HCT116 (cell line): ENCODE measurements at regions not wholly inside any gene's neighbourhood (a gene's known extent, or its start where the extent isn't known, plus 50 kb on each side); places are given as distances from the start of the nearest gene placed in this dataset.

Experiments
- ATAC-seq: fragments of 200-7000 bp; cut with Tn5 transposase; 2 replicates; pipeline ENCODE4 v1.9.1; 2020; ENCODE audit warnings: mild to moderate bottlenecking, moderate library complexity
- BruUV-seq: library from RNA; stranded (reverse); fragments of 400-500 nt; replicated peaks from 2 replicates; lab custom pipeline; 2021; lab: Mats Ljungman, UMichigan
- CTCF ChIA-PET: fragments of 300-600 bp; sonication (Branson Sonifier 250); formaldehyde crosslinking; loops from one replicate; lab custom pipeline; 2021; ENCODE audit warnings: antibody characterized with exemption; lab: Charles Lee
- POLR2A ChIA-PET: fragments of 300-600, 350-600 bp; sonication (Branson Sonifier 250); formaldehyde crosslinking; loops from one replicate; lab custom pipeline; 2021; ENCODE audit warnings: antibody characterized with exemption; lab: Charles Lee
- RAD21 ChIA-PET, 2 experiments: fragments of 300-600 bp; sonication (Branson Sonifier 250); formaldehyde crosslinking; loops; one replicate each; lab custom pipeline; 2023; ENCODE audit warnings: low total read pairs in 2 of 2; ENCODE audit not compliant: uncharacterized antibody in 2 of 2, unreplicated experiment in 2 of 2, low non-redundant PET in 1 of 2; lab: Charles Lee
- DNase-seq: peaks from one replicate; pipeline ENCODE4 v3.0.0-alpha.2; 2010; ENCODE audit warnings: low read depth, low spot score
- H2AFZ ChIP-seq: fragments of 200-600 bp; shearing (Covaris generic), sonication (generic); 2 replicates; pipeline ENCODE4 v1.6.1; 2017; ENCODE audit warnings: low read depth, mixed run types, mixed read lengths, antibody characterized with exemption, low read length; ENCODE audit not compliant: poor library complexity, severe bottlenecking
- H3K27ac ChIP-seq: 2 replicates; pipeline ENCODE4 v1.5.1; 2012; ENCODE audit warnings: low read depth, low read length
- H3K27me3 ChIP-seq: fragments of 200-600 bp; sonication (generic); 2 replicates; pipeline ENCODE4 v1.6.1; 2016; ENCODE audit warnings: mixed run types, low read length, mixed read lengths; ENCODE audit not compliant: insufficient read depth
- H3K36me3 ChIP-seq, 2 experiments: fragments of 200-500 bp in 1 of 2; fragments of 200-600 bp in 1 of 2; sonication (Bioruptor generic) in 1 of 2; sonication (generic) in 1 of 2; 2 replicates each; pipeline versions ENCODE4 v1.5.1 to v1.6.1; 2014 to 2016; ENCODE audit warnings: low read length in 2 of 2, inconsistent platforms in 1 of 2, mixed read lengths in 1 of 2, mixed run types in 1 of 2; ENCODE audit not compliant: insufficient read depth in 2 of 2, control insufficient read depth in 1 of 2
- H3K4me1 ChIP-seq, 2 experiments: fragments of 200-600 bp in 1 of 2; sonication (generic) in 1 of 2; 2 replicates each; pipeline versions ENCODE4 v1.5.1 to v1.6.1; 2012 to 2017; ENCODE audit warnings: low read length in 2 of 2, inconsistent platforms in 1 of 2, mild to moderate bottlenecking in 1 of 2, mixed read lengths in 1 of 2, mixed run types in 1 of 2, moderate library complexity in 1 of 2; ENCODE audit not compliant: insufficient read depth in 2 of 2, control insufficient read depth in 1 of 2
- H3K4me2 ChIP-seq: fragments of 200-600 bp; sonication (generic); 2 replicates; pipeline ENCODE4 v1.6.1; 2017; ENCODE audit warnings: mixed run types, low read length, mixed read lengths
- H3K4me3 ChIP-seq, 2 experiments: fragments of 200-600 bp in 1 of 2; sonication (generic) in 1 of 2; replicated peaks in 1 of 2; 2 replicates each; pipeline ENCODE4 v1.5.1; 2011 to 2016; ENCODE audit warnings: low read length in 2 of 2, control low read depth in 1 of 2, low read depth in 1 of 2, mild to moderate bottlenecking in 1 of 2, mixed read lengths in 1 of 2, mixed run types in 1 of 2
- H3K79me2 ChIP-seq: fragments of 200-600 bp; sonication (generic); 2 replicates; pipeline ENCODE4 v1.6.1; 2017; ENCODE audit warnings: mild to moderate bottlenecking, mixed run types, low read length, moderate library complexity, mixed read lengths; ENCODE audit not compliant: insufficient read depth
- H3K9ac ChIP-seq: fragments of 200-600 bp; sonication (generic); 2 replicates; pipeline ENCODE4 v1.6.1; 2016; ENCODE audit warnings: low read length, mixed read lengths
- H3K9me2 ChIP-seq: fragments of 200-600 bp; sonication (generic), shearing (Covaris generic); 2 replicates; pipeline ENCODE4 v1.6.1; 2017; ENCODE audit warnings: mixed run types, mild to moderate bottlenecking, moderate library complexity; ENCODE audit not compliant: insufficient read depth
- H3K9me3 ChIP-seq, 2 experiments: fragments of 200-500 bp in 1 of 2; fragments of 200-600 bp in 1 of 2; sonication (Bioruptor generic) in 1 of 2; sonication (generic) in 1 of 2; 2 replicates each; pipeline ENCODE4 v1.6.1; 2014 to 2017; ENCODE audit warnings: low read length in 2 of 2, mixed read lengths in 2 of 2, inconsistent platforms in 1 of 2, low read depth in 1 of 2, mild to moderate bottlenecking in 1 of 2, mixed run types in 1 of 2, moderate library complexity in 1 of 2; ENCODE audit not compliant: control insufficient read depth in 1 of 2, insufficient read depth in 1 of 2
- H4K20me1 ChIP-seq: fragments of 200-600 bp; sonication (generic), shearing (Covaris generic); 2 replicates; pipeline ENCODE4 v1.6.1; 2017; ENCODE audit warnings: mixed run types, mild to moderate bottlenecking, moderate library complexity; ENCODE audit not compliant: insufficient read depth
- CBX3 ChIP-seq: IDR thresholded peaks from 2 replicates; pipeline ENCODE4 v1.6.1; 2012; ENCODE audit warnings: low read depth
- EZH2 ChIP-seq: fragments of 200-600 bp; sonication (generic); IDR thresholded peaks from 2 replicates; pipeline ENCODE4 v1.6.1; 2017; ENCODE audit warnings: antibody characterized with exemption, mixed run types
- FOSL1 ChIP-seq: IDR thresholded peaks from 2 replicates; pipeline ENCODE4 v1.6.1; 2012; ENCODE audit warnings: low read depth
- SIN3A ChIP-seq: IDR thresholded peaks from 2 replicates; pipeline ENCODE4 v1.6.1; 2012; ENCODE audit warnings: low read depth
- intact Hi-C: fragments of 100-400 bp; cut with micrococcal nuclease; formaldehyde crosslinking; loops from 2 replicates; pipeline ENCODE4 v1.10.0; 2022
- TF ChIP-seq, protein P1 (sequence below), 3 experiments: fragments of 200-600 bp in 1 of 3; sonication (generic) in 1 of 3; IDR thresholded peaks in 2 of 3; conservative IDR thresholded peaks in 1 of 3; 2 replicates each; pipeline ENCODE4 v1.5.1; 2012 to 2017; ENCODE audit warnings: low read depth in 2 of 3, low read length in 2 of 3, antibody characterized with exemption in 1 of 3, borderline replicate concordance in 1 of 3, control low read depth in 1 of 3, mild to moderate bottlenecking in 1 of 3, mixed read lengths in 1 of 3, mixed run types in 1 of 3, moderate library complexity in 1 of 3; ENCODE audit not compliant: insufficient read depth in 1 of 3
- TF ChIP-seq, protein P2 (sequence below): IDR thresholded peaks from 2 replicates; pipeline ENCODE4 v1.6.1; 2011; ENCODE audit warnings: mild to moderate bottlenecking, low read length, moderate library complexity; ENCODE audit not compliant: insufficient replicate concordance; ENCODE audit errors: extremely low read depth

DNA sequence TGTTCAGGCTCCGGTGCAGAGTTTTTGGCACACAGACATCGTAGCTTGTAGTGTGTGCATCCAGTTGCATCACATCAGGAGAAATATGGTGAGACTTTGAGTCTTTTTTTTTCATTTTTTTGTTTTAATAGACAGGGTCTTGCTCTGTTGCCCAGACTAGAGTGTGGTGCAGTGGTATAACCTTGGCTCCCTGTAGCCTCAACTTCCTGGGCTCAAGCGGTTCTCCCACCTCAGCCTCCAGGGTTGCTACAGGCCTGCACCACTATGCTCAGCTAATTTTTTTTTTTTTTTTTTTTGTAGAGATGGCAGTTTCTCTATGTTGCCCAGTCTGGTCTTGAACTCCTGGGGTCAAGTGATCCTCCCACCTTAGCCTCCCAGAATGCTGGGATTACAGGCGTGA, 51.1 kb upstream of the TEX264 start:
- Histone ChIP-seq H3K4me1 (no peaks in the 10 kb centered on the region; a peak in 1 of 4 replicates), H3K27me3 (no peaks in the 10 kb centered on the region), H3K4me2 (no peak overlapping the region), H3K9me2 (no peaks in the 10 kb centered on the region), H3K4me3 (no peak overlapping the region), H3K36me3 (no peaks in the 10 kb centered on the region), H3K9me3 (no peaks in the 10 kb centered on the region), H3K9ac (no peak overlapping the region), H2AFZ (no peak overlapping the region), H4K20me1 (no peaks in the 10 kb centered on the region; the same call in none of the 2 replicates), H3K79me2 (peaks cover 46% of the 10 kb centered on the region), H3K27ac (no peak overlapping the region)
- RAD21 ChIA-PET = no interaction called here
- no TSS peak for BruUV-seq
- POLR2A ChIA-PET = interaction anchor here (0.8 kb wide), 1 partner anchor 117 kb away, joined by 3 read pairs; no protein-coding TSS in a partner anchor
- intact Hi-C loops = no loop called here
- DNase-seq (no peak), ATAC-seq (no peak)
- TF ChIP-seq CBX3 = no peak
- TF ChIP-seq EZH2 = no peak
- TF ChIP-seq, protein P1, sequence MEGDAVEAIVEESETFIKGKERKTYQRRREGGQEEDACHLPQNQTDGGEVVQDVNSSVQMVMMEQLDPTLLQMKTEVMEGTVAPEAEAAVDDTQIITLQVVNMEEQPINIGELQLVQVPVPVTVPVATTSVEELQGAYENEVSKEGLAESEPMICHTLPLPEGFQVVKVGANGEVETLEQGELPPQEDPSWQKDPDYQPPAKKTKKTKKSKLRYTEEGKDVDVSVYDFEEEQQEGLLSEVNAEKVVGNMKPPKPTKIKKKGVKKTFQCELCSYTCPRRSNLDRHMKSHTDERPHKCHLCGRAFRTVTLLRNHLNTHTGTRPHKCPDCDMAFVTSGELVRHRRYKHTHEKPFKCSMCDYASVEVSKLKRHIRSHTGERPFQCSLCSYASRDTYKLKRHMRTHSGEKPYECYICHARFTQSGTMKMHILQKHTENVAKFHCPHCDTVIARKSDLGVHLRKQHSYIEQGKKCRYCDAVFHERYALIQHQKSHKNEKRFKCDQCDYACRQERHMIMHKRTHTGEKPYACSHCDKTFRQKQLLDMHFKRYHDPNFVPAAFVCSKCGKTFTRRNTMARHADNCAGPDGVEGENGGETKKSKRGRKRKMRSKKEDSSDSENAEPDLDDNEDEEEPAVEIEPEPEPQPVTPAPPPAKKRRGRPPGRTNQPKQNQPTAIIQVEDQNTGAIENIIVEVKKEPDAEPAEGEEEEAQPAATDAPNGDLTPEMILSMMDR (IDR thresholded peaks at IDR 0.05 in 2 of 3, conservative IDR thresholded peaks at IDR 0.05 in 1 of 3; ENCODE audit: borderline replicate concordance in 1 of 3, insufficient read depth in 1 of 3, low read depth in 2 of 3, low read length in 2 of 3) = no peak
- no peak for TF ChIP-seq FOSL1
- TF ChIP-seq SIN3A = no peak
- TF ChIP-seq, protein P2, sequence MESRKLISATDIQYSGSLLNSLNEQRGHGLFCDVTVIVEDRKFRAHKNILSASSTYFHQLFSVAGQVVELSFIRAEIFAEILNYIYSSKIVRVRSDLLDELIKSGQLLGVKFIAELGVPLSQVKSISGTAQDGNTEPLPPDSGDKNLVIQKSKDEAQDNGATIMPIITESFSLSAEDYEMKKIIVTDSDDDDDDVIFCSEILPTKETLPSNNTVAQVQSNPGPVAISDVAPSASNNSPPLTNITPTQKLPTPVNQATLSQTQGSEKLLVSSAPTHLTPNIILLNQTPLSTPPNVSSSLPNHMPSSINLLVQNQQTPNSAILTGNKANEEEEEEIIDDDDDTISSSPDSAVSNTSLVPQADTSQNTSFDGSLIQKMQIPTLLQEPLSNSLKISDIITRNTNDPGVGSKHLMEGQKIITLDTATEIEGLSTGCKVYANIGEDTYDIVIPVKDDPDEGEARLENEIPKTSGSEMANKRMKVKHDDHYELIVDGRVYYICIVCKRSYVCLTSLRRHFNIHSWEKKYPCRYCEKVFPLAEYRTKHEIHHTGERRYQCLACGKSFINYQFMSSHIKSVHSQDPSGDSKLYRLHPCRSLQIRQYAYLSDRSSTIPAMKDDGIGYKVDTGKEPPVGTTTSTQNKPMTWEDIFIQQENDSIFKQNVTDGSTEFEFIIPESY = no peak
- CTCF ChIA-PET = no interaction called here
